SU-DHL-6 (cell line): ENCODE measurements at regions not wholly inside any gene's neighbourhood (a gene's known extent, or its start where the extent isn't known, plus 50 kb on each side); places are given as distances from the start of the nearest gene placed in this dataset.

Experiments
- EZH2phosphoT487 ChIP-seq: fragments of 200-600 bp; sonication (generic), shearing (Covaris generic); conservative IDR thresholded peaks from 2 replicates; pipeline ENCODE4 v1.6.1; 2018; ENCODE audit warnings: mild to moderate bottlenecking, antibody characterized with exemption, low read length, moderate library complexity, mixed read lengths
- TF ChIP-seq, protein P1 (sequence below): fragments of 200-600 bp; sonication (generic); IDR thresholded peaks from one replicate; pipeline ENCODE4 v1.5.1; 2017; ENCODE audit warnings: antibody characterized with exemption, mild to moderate bottlenecking, low read length, moderate library complexity; ENCODE audit not compliant: insufficient read depth, poor library complexity, severe bottlenecking

DNA sequence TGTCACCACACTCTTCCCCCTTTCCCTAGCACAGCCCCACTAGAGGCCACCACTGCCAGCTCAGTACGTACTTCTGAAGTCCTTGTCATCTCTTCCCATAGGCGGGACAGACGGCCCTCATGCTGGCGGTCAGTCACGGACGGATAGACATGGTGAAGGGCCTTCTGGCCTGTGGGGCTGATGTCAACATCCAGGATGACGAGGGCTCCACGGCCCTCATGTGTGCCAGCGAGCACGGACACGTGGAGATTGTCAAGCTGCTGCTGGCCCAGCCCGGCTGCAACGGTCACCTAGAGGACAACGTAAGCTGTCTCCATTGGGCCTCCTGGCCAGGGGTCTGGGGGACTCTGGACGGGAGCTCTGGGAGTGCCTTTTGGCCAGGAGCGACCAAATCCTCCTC, 99.4 kb upstream of the DMRT1 start:
- TF ChIP-seq, protein P1, sequence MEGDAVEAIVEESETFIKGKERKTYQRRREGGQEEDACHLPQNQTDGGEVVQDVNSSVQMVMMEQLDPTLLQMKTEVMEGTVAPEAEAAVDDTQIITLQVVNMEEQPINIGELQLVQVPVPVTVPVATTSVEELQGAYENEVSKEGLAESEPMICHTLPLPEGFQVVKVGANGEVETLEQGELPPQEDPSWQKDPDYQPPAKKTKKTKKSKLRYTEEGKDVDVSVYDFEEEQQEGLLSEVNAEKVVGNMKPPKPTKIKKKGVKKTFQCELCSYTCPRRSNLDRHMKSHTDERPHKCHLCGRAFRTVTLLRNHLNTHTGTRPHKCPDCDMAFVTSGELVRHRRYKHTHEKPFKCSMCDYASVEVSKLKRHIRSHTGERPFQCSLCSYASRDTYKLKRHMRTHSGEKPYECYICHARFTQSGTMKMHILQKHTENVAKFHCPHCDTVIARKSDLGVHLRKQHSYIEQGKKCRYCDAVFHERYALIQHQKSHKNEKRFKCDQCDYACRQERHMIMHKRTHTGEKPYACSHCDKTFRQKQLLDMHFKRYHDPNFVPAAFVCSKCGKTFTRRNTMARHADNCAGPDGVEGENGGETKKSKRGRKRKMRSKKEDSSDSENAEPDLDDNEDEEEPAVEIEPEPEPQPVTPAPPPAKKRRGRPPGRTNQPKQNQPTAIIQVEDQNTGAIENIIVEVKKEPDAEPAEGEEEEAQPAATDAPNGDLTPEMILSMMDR, result no peak
- TF ChIP-seq EZH2phosphoT487, result no peak
